Fibroblast of lung (primary cell): ENCODE measurements at regions not wholly inside any gene's neighbourhood (a gene's known extent, or its start where the extent isn't known, plus 50 kb on each side); places are given as distances from the start of the nearest gene placed in this dataset.

Experiments used
- CTCF ChIP-seq, 2 donors: IDR thresholded peaks in 1 of 2; conservative IDR thresholded peaks in 1 of 2; 1 replicate in 1 of 2; 2 replicates in 1 of 2; pipeline ENCODE4 v1.5.1; 2011 to 2012; ENCODE audit warnings: low read length in 2 of 2, control low read depth in 1 of 2, inconsistent platforms in 1 of 2, low read depth in 1 of 2, mild to moderate bottlenecking in 1 of 2
- EZH2 ChIP-seq: IDR thresholded peaks from 2 replicates; pipeline ENCODE4 v1.5.1; 2012; ENCODE audit warnings: low read length, control low read depth, mild to moderate bottlenecking; ENCODE audit errors: missing control alignments

- no peak for TF ChIP-seq CTCF (conservative IDR thresholded peaks at IDR 0.05 in 1 of 2, IDR thresholded peaks at IDR 0.05 in 1 of 2; ENCODE audit: low read depth in 1 of 2, low read length in 2 of 2)
- TF ChIP-seq EZH2: no peak
Observed at GRCh38 chr4:10205223-10205622, 88.6 kb upstream of the WDR1 start.
